ENCODE measurements at regions not wholly inside any gene's neighbourhood (a gene's known extent, or its start where the extent isn't known, plus 50 kb on each side); places are given as distances from the start of the nearest gene placed in this dataset.

- no peaks in the 10 kb centered on the region for H3K4me1 ChIP-seq (ENCODE audit: low read depth, poor library complexity, severe bottlenecking)
- no peaks in the 10 kb centered on the region for H4K20me1 ChIP-seq (ENCODE audit: insufficient read depth)
- no peaks in the 10 kb centered on the region for H3K27me3 ChIP-seq (ENCODE audit: insufficient read depth, low read depth)
- H3K9ac ChIP-seq: no peak overlapping the region
- H2AFZ ChIP-seq (ENCODE audit: low read depth): no peak overlapping the region
- no peaks in the 10 kb centered on the region for H3K36me3 ChIP-seq (ENCODE audit: insufficient read depth)
- no peak overlapping the region for H3K27ac ChIP-seq
- TF ChIP-seq CTCF (conservative IDR thresholded peaks at IDR 0.05; ENCODE audit: low read depth, low read length): no peak
- H3K4me3 ChIP-seq (IDR thresholded peaks at IDR 0.05; ENCODE audit: insufficient read depth, low read depth, low read length): no peak overlapping the region
- no peaks in the 10 kb centered on the region for H3K79me2 ChIP-seq (ENCODE audit: insufficient read depth, low read depth)
- no peak overlapping the region for H3K4me2 ChIP-seq
These were observed 205.6 kb upstream of the RGS6 start for GRCh38 chr14:71726580-71727021.

- Histone ChIP-seq H3K4me2 (no peak overlapping the region), H3K27ac (no peak overlapping the region), H3K27me3 (ENCODE audit: insufficient read depth, low read depth) (no peaks in the 10 kb centered on the region), H3K4me3 (IDR thresholded peaks at IDR 0.05; ENCODE audit: insufficient read depth, low read depth, low read length) (no peak overlapping the region), H3K79me2 (ENCODE audit: insufficient read depth, low read depth) (no peaks in the 10 kb centered on the region), H2AFZ (ENCODE audit: low read depth) (no peak overlapping the region), H4K20me1 (ENCODE audit: insufficient read depth) (no peaks in the 10 kb centered on the region), H3K9ac (no peak overlapping the region), H3K4me1 (ENCODE audit: low read depth, poor library complexity, severe bottlenecking) (no peaks in the 10 kb centered on the region), H3K36me3 (ENCODE audit: insufficient read depth) (no peaks in the 10 kb centered on the region)
- TF ChIP-seq CTCF (conservative IDR thresholded peaks at IDR 0.05; ENCODE audit: low read depth, low read length): no peak
These were observed 203.8 kb upstream of the RGS6 start for GRCh38 chr14:71728386-71728785.

GRCh38 chr14:71729596-71729995, 202.6 kb upstream of the RGS6 start:
- Histone ChIP-seq H4K20me1 (ENCODE audit: insufficient read depth) (no peaks in the 10 kb centered on the region), H3K79me2 (ENCODE audit: insufficient read depth, low read depth) (no peaks in the 10 kb centered on the region), H3K4me1 (ENCODE audit: low read depth, poor library complexity, severe bottlenecking) (no peaks in the 10 kb centered on the region), H3K36me3 (ENCODE audit: insufficient read depth) (no peaks in the 10 kb centered on the region), H3K4me3 (IDR thresholded peaks at IDR 0.05; ENCODE audit: insufficient read depth, low read depth, low read length) (no peak overlapping the region), H3K9ac (no peak overlapping the region), H3K4me2 (no peak overlapping the region), H3K27me3 (ENCODE audit: insufficient read depth, low read depth) (no peaks in the 10 kb centered on the region), H3K27ac (no peak overlapping the region), H2AFZ (ENCODE audit: low read depth) (no peak overlapping the region)
- no peak for TF ChIP-seq CTCF (conservative IDR thresholded peaks at IDR 0.05; ENCODE audit: low read depth, low read length)

GRCh38 chr14:71730471-71730870, 201.8 kb upstream of the RGS6 start:
- no peaks in the 10 kb centered on the region for H3K4me1 ChIP-seq (ENCODE audit: low read depth, poor library complexity, severe bottlenecking)
- H2AFZ ChIP-seq (ENCODE audit: low read depth): no peak overlapping the region
- no peaks in the 10 kb centered on the region for H3K36me3 ChIP-seq (ENCODE audit: insufficient read depth)
- no peak overlapping the region for H3K4me2 ChIP-seq
- H4K20me1 ChIP-seq (ENCODE audit: insufficient read depth): no peaks in the 10 kb centered on the region
- H3K9ac ChIP-seq: no peak overlapping the region
- no peaks in the 10 kb centered on the region for H3K79me2 ChIP-seq (ENCODE audit: insufficient read depth, low read depth)
- H3K27me3 ChIP-seq (ENCODE audit: insufficient read depth, low read depth): no peaks in the 10 kb centered on the region
- no peak overlapping the region for H3K4me3 ChIP-seq (IDR thresholded peaks at IDR 0.05; ENCODE audit: insufficient read depth, low read depth, low read length)
- TF ChIP-seq CTCF (conservative IDR thresholded peaks at IDR 0.05; ENCODE audit: low read depth, low read length): no peak
- no peak overlapping the region for H3K27ac ChIP-seq
